ENCODE measurements at regions not wholly inside any gene's neighbourhood (a gene's known extent, or its start where the extent isn't known, plus 50 kb on each side); places are given as distances from the start of the nearest gene placed in this dataset.

GRCh38 chr9:134564431-134565170, 77.0 kb upstream of the COL5A1 start:
- TF ChIP-seq CTCF (IDR thresholded peaks at IDR 0.05) (no peak), POLR2A (IDR thresholded peaks at IDR 0.05) (no peak)

All from uterus (tissue), 2 donors.